Glutamatergic neuron (in vitro differentiated cells): ENCODE measurements at regions not wholly inside any gene's neighbourhood (a gene's known extent, or its start where the extent isn't known, plus 50 kb on each side); places are given as distances from the start of the nearest gene placed in this dataset.

Experiments used
- DNase-seq: peaks from one replicate; pipeline ENCODE4 v3.0.0; 2022
- H3K27ac Mint-ChIP-seq: one replicate; pipeline ENCODE4 v1.8.0; 2020; ENCODE audit warnings: mild to moderate bottlenecking, mixed read lengths, inconsistent platforms; ENCODE audit not compliant: unreplicated experiment
- H3K27me3 Mint-ChIP-seq: one replicate; pipeline ENCODE4 v1.8.0; 2020; ENCODE audit warnings: mild to moderate bottlenecking, moderate library complexity, mixed read lengths, inconsistent platforms; ENCODE audit not compliant: unreplicated experiment
- H3K36me3 Mint-ChIP-seq: one replicate; pipeline ENCODE4 v1.8.0; 2020; ENCODE audit warnings: mild to moderate bottlenecking, mixed read lengths, inconsistent platforms; ENCODE audit not compliant: unreplicated experiment
- H3K4me1 Mint-ChIP-seq: one replicate; pipeline ENCODE4 v1.8.0; 2020; ENCODE audit warnings: mild to moderate bottlenecking, low read depth, mixed read lengths, inconsistent platforms; ENCODE audit not compliant: unreplicated experiment
- H3K4me3 Mint-ChIP-seq: one replicate; pipeline ENCODE4 v1.8.0; 2020; ENCODE audit warnings: mild to moderate bottlenecking, mixed read lengths, inconsistent platforms; ENCODE audit not compliant: unreplicated experiment
- H3K9me3 Mint-ChIP-seq: one replicate; pipeline ENCODE4 v1.8.0; 2020; ENCODE audit warnings: mild to moderate bottlenecking, moderate library complexity, mixed read lengths, inconsistent platforms; ENCODE audit not compliant: unreplicated experiment
- CTCF ChIP-seq: fragments of 200-600 bp; sonication (generic); IDR thresholded peaks from one replicate; pipeline ENCODE4 v1.5.0; 2021; ENCODE audit not compliant: partially characterized antibody, unreplicated experiment

- TF ChIP-seq CTCF = no peak
- H3K27me3 Mint-ChIP-seq = peaks cover 2% of the 10 kb centered on the region
- peaks cover 5% of the 10 kb centered on the region for H3K9me3 Mint-ChIP-seq
- H3K4me1 Mint-ChIP-seq = no peaks in the 10 kb centered on the region
- no peak overlapping the region for H3K27ac Mint-ChIP-seq
- H3K4me3 Mint-ChIP-seq = no peak overlapping the region
- DNase-seq = no peak
- H3K36me3 Mint-ChIP-seq = peaks cover 4% of the 10 kb centered on the region
These were observed 89.4 kb upstream of the TMEM26 start for GRCh38 chr10:61542596-61542995.

- DNase-seq = no peak
- Mint-ChIP-seq H3K36me3 (peaks cover 4% of the 10 kb centered on the region), H3K4me3 (no peak overlapping the region), H3K4me1 (no peaks in the 10 kb centered on the region), H3K27ac (no peak overlapping the region), H3K27me3 (peaks cover 2% of the 10 kb centered on the region), H3K9me3 (peaks cover 5% of the 10 kb centered on the region)
- TF ChIP-seq CTCF = no peak
These were observed 88.8 kb upstream of the TMEM26 start for GRCh38 chr10:61541960-61542359.

- Mint-ChIP-seq H3K4me1 (no peaks in the 10 kb centered on the region), H3K27me3 (peaks cover 2% of the 10 kb centered on the region), H3K4me3 (no peak overlapping the region), H3K9me3 (peaks cover 2% of the 10 kb centered on the region), H3K36me3 (peaks cover 4% of the 10 kb centered on the region), H3K27ac (no peak overlapping the region)
- no peak for DNase-seq
- no peak for TF ChIP-seq CTCF
These were observed 86.7 kb upstream of the TMEM26 start for GRCh38 chr10:61539876-61540275.

GRCh38 chr10:61529208-61529607 is 76.0 kb upstream of the TMEM26 start:
- no peak for DNase-seq
- no peak overlapping the region for H3K27ac Mint-ChIP-seq
- no peaks in the 10 kb centered on the region for H3K4me1 Mint-ChIP-seq
- no peaks in the 10 kb centered on the region for H3K9me3 Mint-ChIP-seq
- H3K4me3 Mint-ChIP-seq = no peak overlapping the region
- H3K27me3 Mint-ChIP-seq = no peaks in the 10 kb centered on the region
- TF ChIP-seq CTCF = no peak
- no peaks in the 10 kb centered on the region for H3K36me3 Mint-ChIP-seq

GRCh38 chr10:61503051-61503450 is 49.9 kb upstream of the TMEM26 start:
- DNase-seq = no peak
- no peak for TF ChIP-seq CTCF
- Mint-ChIP-seq H3K9me3 (no peaks in the 10 kb centered on the region), H3K27ac (no peak overlapping the region), H3K27me3 (no peaks in the 10 kb centered on the region), H3K4me3 (no peak overlapping the region), H3K36me3 (no peaks in the 10 kb centered on the region), H3K4me1 (no peaks in the 10 kb centered on the region)
